CD14-positive monocyte (primary cell): ENCODE measurements at regions not wholly inside any gene's neighbourhood (a gene's known extent, or its start where the extent isn't known, plus 50 kb on each side); places are given as distances from the start of the nearest gene placed in this dataset.

Experiments
- DNase-seq, 3 donors: peaks; one replicate each; pipeline ENCODE4 v3.0.0-alpha.2; 2011 to 2022
- H2AFZ ChIP-seq: 2 replicates; pipeline ENCODE4 v1.6.0; 2012; ENCODE audit warnings: mild to moderate bottlenecking, low read depth, low read length, inconsistent platforms; ENCODE audit not compliant: insufficient read depth, poor library complexity, severe bottlenecking
- H3K27ac ChIP-seq, 2 donors: 1 replicate in 1 of 2; 2 replicates in 1 of 2; pipeline ENCODE4 v1.5.1; 2012 to 2013; ENCODE audit warnings: low read length in 2 of 2, control low read depth in 1 of 2, inconsistent platforms in 1 of 2, low read depth in 1 of 2, mild to moderate bottlenecking in 1 of 2
- H3K27me3 ChIP-seq, 2 donors: one replicate each; pipeline versions ENCODE4 v1.6.0 to v1.6.1; 2011 to 2013; ENCODE audit warnings: low read length in 2 of 2; ENCODE audit not compliant: control insufficient read depth in 2 of 2, insufficient read depth in 2 of 2
- H3K36me3 ChIP-seq, 2 donors: replicated peaks in 1 of 2; 1 replicate in 1 of 2; 2 replicates in 1 of 2; pipeline versions ENCODE4 v1.5.1 to v1.6.1; 2012 to 2013; ENCODE audit warnings: low read length in 2 of 2, control low read depth in 1 of 2, inconsistent platforms in 1 of 2, mild to moderate bottlenecking in 1 of 2; ENCODE audit not compliant: insufficient read depth in 2 of 2, control insufficient read depth in 1 of 2
- H3K4me1 ChIP-seq, 2 donors: 1 replicate in 1 of 2; 2 replicates in 1 of 2; pipeline versions ENCODE4 v1.5.1 to v1.6.1; 2012 to 2013; ENCODE audit warnings: low read length in 2 of 2, control low read depth in 1 of 2, inconsistent platforms in 1 of 2, mild to moderate bottlenecking in 1 of 2, moderate library complexity in 1 of 2; ENCODE audit not compliant: insufficient read depth in 2 of 2, control insufficient read depth in 1 of 2
- H3K4me2 ChIP-seq: replicated peaks from 2 replicates; pipeline ENCODE3; 2012; ENCODE audit warnings: low read length, moderate library complexity, mild to moderate bottlenecking; ENCODE audit not compliant: poor library complexity, severe bottlenecking; ENCODE audit errors: extremely low read depth
- H3K4me3 ChIP-seq, 3 experiments: fragments of 200-600 bp in 1 of 3; sonication (generic) in 1 of 3; replicated peaks in 1 of 3; 1 replicate in 2 of 3; 2 replicates in 1 of 3; pipeline ENCODE4 v1.5.1; 2011 to 2013; ENCODE audit warnings: low read length in 3 of 3, mild to moderate bottlenecking in 3 of 3, control low read depth in 2 of 3, low read depth in 2 of 3, inconsistent platforms in 1 of 3, moderate library complexity in 1 of 3
- H3K79me2 ChIP-seq: 2 replicates; pipeline ENCODE4 v1.6.0; 2012; ENCODE audit warnings: mild to moderate bottlenecking, control low read depth, inconsistent platforms, low read length, moderate library complexity; ENCODE audit not compliant: insufficient read depth
- H3K9ac ChIP-seq: 2 replicates; pipeline ENCODE4 v1.6.0; 2017; ENCODE audit warnings: low read length, mild to moderate bottlenecking; ENCODE audit not compliant: insufficient read depth, poor library complexity, severe bottlenecking
- H3K9me3 ChIP-seq, 2 donors: replicated peaks in 1 of 2; 1 replicate in 1 of 2; 2 replicates in 1 of 2; pipeline versions ENCODE4 v1.5.1 to v1.6.1; 2012 to 2013; ENCODE audit warnings: low read length in 2 of 2, control low read depth in 1 of 2; ENCODE audit not compliant: control insufficient read depth in 1 of 2, insufficient read depth in 1 of 2
- H4K20me1 ChIP-seq: 2 replicates; pipeline ENCODE4 v1.6.0; 2012; ENCODE audit warnings: mild to moderate bottlenecking, low read length, control low read depth, moderate library complexity; ENCODE audit not compliant: insufficient read depth
- H3K27ac Mint-ChIP-seq, 7 donors: one replicate each; pipeline ENCODE4 v1.8.0; 2020; ENCODE audit warnings: mild to moderate bottlenecking in 7 of 7, mixed read lengths in 7 of 7, moderate library complexity in 6 of 7, inconsistent platforms in 2 of 7
- H3K27me3 Mint-ChIP-seq, 3 donors: one replicate each; pipeline ENCODE4 v1.8.0; 2021 to 2022; ENCODE audit warnings: low read depth in 3 of 3, mild to moderate bottlenecking in 3 of 3, mixed read lengths in 3 of 3, moderate library complexity in 3 of 3, inconsistent platforms in 1 of 3
- H3K36me3 Mint-ChIP-seq, 2 donors: one replicate each; pipeline ENCODE4 v1.8.0; 2020; ENCODE audit warnings: mixed read lengths in 2 of 2, inconsistent platforms in 1 of 2, mild to moderate bottlenecking in 1 of 2
- H3K4me1 Mint-ChIP-seq: one replicate; pipeline ENCODE4 v1.8.0; 2020; ENCODE audit warnings: mild to moderate bottlenecking, mixed read lengths
- H3K4me3 Mint-ChIP-seq, 2 donors: one replicate each; pipeline ENCODE4 v1.8.0; 2020; ENCODE audit warnings: mild to moderate bottlenecking in 2 of 2, mixed read lengths in 2 of 2, moderate library complexity in 1 of 2
- H3K9me3 Mint-ChIP-seq, 7 donors: one replicate each; pipeline ENCODE4 v1.8.0; 2020 to 2022; ENCODE audit warnings: mixed read lengths in 7 of 7, mild to moderate bottlenecking in 6 of 7, moderate library complexity in 6 of 7, inconsistent platforms in 2 of 7
- CTCF ChIP-seq: fragments of 200-600 bp; IDR thresholded peaks from one replicate; pipeline ENCODE4 v1.8.0; 2022; ENCODE audit warnings: antibody characterized with exemption, mild to moderate bottlenecking
- WGBS: methylation state at CpG from one replicate; pipeline ENCODE4 v1.1.5; 2013; ENCODE audit warnings: missing lambda C conversion rate; ENCODE audit not compliant: insufficient coverage; 5-methylcytosine and 5-hydroxymethylcytosine counted together
- intact Hi-C, 2 donors: fragments of 100-400 bp; cut with micrococcal nuclease; formaldehyde crosslinking; loops; one replicate each; pipeline versions ENCODE4 v1.15.0 to v1.15.1; 2023

GRCh38 chr14:96632363-96632758 lies 130.2 kb downstream of the PAPOLA start:
- TF ChIP-seq CTCF: no peak
- no peaks in the 10 kb centered on the region for H3K36me3 ChIP-seq
- H3K79me2 ChIP-seq: no peaks in the 10 kb centered on the region
- Mint-ChIP-seq H3K4me1 (no peaks in the 10 kb centered on the region), H3K27ac (no peak overlapping the region), H3K27me3 (peaks cover 1 to 2% (median 1%) of the 10 kb centered on the region in 3 donors), H3K9me3 (peaks cover 0 to 2% (median 1%) of the 10 kb centered on the region in 7 donors), H3K4me3 (no peak overlapping the region), H3K36me3 (no peaks in the 10 kb centered on the region)
- no peaks in the 10 kb centered on the region for H3K9me3 ChIP-seq
- H3K27ac ChIP-seq: no peak overlapping the region
- H3K27me3 ChIP-seq: no peaks in the 10 kb centered on the region
- no peak overlapping the region for H3K9ac ChIP-seq
- H3K4me2 ChIP-seq: no peak overlapping the region
- WGBS: no CpG with 5 or more reads among the region's 8 CpGs
- H4K20me1 ChIP-seq: no peaks in the 10 kb centered on the region
- no peak overlapping the region for H3K4me3 ChIP-seq
- DNase-seq: no peak
- H2AFZ ChIP-seq: no peak overlapping the region
- intact Hi-C loops: no loop called here
- no peaks in the 10 kb centered on the region for H3K4me1 ChIP-seq

GRCh38 chr14:96633096-96633495 lies 130.9 kb downstream of the PAPOLA start:
- Histone ChIP-seq H3K4me2 (no peak overlapping the region), H3K9me3 (no peaks in the 10 kb centered on the region), H3K4me1 (no peaks in the 10 kb centered on the region), H3K27ac (no peak overlapping the region), H3K79me2 (no peaks in the 10 kb centered on the region), H4K20me1 (no peaks in the 10 kb centered on the region), H3K4me3 (no peak overlapping the region), H3K36me3 (no peaks in the 10 kb centered on the region), H3K9ac (no peak overlapping the region), H2AFZ (no peak overlapping the region), H3K27me3 (no peaks in the 10 kb centered on the region)
- intact Hi-C loops: no loop called here
- H3K9me3 Mint-ChIP-seq: peaks cover 0 to 4% (median 2%) of the 10 kb centered on the region in 7 donors
- H3K4me3 Mint-ChIP-seq: no peak overlapping the region
- H3K27ac Mint-ChIP-seq: peak overlapping the region in 1 of 7 donors; percentile 1
- 67% methylated on average over 1 of the region's 2 CpGs for WGBS
- H3K4me1 Mint-ChIP-seq: no peaks in the 10 kb centered on the region
- peak; percentile 16 for TF ChIP-seq CTCF
- no peaks in the 10 kb centered on the region for H3K36me3 Mint-ChIP-seq
- DNase-seq: no peak
- H3K27me3 Mint-ChIP-seq: peaks cover 1 to 5% (median 3%) of the 10 kb centered on the region in 3 donors
